Erythroblast (primary cell): ENCODE measurements at regions not wholly inside any gene's neighbourhood (a gene's known extent, or its start where the extent isn't known, plus 50 kb on each side); places are given as distances from the start of the nearest gene placed in this dataset.

Experiments
- DNase-seq, 2 experiments: peaks; one replicate each; lab custom pipeline; 2025; lab: John Stamatoyannopoulos, UW
- GATA1 ChIP-seq: IDR thresholded peaks from 2 replicates; pipeline ENCODE4 v1.6.1; 2011; ENCODE audit warnings: low read depth, mild to moderate bottlenecking, control low read depth, low read length, moderate library complexity
- POLR2A ChIP-seq: IDR thresholded peaks from 2 replicates; pipeline ENCODE4 v1.6.1; 2011; ENCODE audit warnings: mild to moderate bottlenecking, low read length

DNA sequence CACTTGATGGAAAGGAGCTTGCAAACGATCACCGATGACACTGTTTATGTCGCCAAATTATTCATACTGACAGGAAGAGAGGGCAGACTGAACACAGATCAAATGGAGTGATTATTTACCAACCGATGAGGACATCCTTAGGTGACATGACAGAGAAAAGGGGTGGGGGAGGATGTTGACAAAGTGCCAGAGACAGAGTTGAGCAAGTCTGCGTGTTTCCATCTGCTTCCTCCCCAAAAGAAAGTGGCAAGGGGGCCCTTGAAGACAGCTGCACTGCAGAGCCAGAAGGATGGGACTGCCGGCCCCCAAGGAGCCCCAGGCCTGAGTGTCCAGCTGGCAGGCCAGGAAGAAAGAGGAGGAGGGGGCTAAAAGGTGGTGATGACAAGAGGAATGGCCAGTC, 191.0 kb upstream of the RPL38 start:
- TF ChIP-seq GATA1 (no peak), POLR2A (no peak)
- DNase-seq, result no peak

GRCh38 chr17:74015316-74015715, 188.2 kb upstream of the RPL38 start:
- no peak for DNase-seq

DNA sequence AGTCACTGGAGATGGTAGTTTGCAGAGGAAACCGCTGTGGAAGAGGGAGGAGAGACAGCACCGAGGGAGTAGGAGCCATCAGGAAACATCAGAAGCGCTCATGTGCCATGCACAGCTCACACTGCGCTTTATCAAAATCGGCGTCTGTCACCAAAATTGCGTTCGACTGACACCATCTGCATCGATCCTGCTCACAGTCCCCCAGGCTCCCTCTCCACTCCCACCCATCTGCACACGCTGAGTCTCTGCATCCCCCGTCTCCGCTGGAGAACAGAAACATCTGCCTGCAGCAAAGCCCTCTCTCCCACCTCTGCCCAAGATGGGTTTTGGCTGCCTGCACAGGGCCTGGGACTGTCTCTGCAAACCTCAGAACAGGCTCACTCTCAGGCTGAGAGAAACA, 187.5 kb upstream of the RPL38 start:
- TF ChIP-seq POLR2A (no peak), GATA1 (no peak)
- no peak for DNase-seq

More at GRCh38 chr17:74015316-74015715, 188.2 kb upstream of the RPL38 start:
- TF ChIP-seq POLR2A, result no peak
- no peak for TF ChIP-seq GATA1

DNA sequence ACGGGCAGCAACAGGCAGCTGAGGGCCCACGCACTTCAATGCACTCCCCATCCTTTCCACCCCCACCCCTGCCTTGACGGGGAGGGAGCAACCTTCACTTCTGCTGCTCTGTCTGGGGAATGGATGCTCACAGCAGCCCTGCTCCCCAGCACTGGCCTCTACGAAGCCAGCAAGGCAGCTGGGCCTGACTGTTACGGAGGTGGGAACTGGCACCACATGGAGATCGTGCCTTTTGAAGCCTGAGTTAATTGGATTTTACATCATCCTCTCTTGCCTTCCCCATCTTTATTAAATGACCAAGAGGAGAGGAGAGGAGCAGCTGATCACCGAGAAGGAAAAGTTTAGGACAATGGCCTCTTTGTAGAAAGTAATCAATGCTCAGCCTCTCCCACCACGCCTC, 187.0 kb upstream of the RPL38 start:
- no peak for DNase-seq
- no peak for TF ChIP-seq POLR2A
- no peak for TF ChIP-seq GATA1

- DNase-seq, result no peak
- TF ChIP-seq POLR2A, result no peak
- no peak for TF ChIP-seq GATA1
These were observed 186.0 kb upstream of the RPL38 start for GRCh38 chr17:74017466-74017865.

DNA sequence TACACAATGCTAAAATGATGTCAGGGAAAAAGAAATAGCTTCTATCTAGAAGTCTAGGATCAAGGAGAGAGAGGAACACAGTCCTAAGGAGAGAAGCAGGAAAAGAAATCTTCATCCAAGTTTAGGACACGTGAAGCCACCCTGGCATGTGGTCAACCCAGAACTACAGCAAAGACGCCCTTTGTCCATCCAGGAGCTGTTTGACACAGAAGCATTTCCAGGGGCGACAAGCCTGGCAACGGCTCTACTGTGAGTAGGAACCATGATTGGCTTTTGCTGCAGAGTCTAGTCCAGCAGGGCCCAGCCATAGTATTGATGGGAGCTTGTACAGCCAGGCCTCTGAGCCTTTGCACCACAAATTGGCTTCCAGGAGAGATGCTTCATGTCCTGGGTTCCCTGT, 185.4 kb upstream of the RPL38 start:
- DNase-seq, result no peak
- no peak for TF ChIP-seq GATA1
- no peak for TF ChIP-seq POLR2A

DNA sequence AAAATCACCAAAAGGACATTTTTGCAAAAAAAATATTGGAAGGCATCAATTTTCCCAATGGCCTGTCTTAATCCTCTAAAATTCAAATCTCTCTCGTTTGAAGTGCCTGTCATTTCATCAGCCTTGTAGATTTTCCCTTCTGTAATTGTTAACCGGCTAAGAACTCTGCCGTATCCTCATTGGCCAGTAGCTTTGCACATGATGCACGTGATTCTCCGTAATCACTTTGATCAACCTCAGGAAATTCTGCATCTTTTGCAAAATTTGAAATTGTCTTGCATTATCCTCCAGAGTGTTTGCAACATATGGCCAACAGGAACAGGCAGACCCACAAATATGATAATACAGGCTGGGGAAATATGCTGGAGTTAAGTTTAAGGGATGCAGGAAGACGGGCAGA, 184.2 kb upstream of the RPL38 start:
- no peak for DNase-seq
- TF ChIP-seq POLR2A (no peak), GATA1 (no peak)

DNA sequence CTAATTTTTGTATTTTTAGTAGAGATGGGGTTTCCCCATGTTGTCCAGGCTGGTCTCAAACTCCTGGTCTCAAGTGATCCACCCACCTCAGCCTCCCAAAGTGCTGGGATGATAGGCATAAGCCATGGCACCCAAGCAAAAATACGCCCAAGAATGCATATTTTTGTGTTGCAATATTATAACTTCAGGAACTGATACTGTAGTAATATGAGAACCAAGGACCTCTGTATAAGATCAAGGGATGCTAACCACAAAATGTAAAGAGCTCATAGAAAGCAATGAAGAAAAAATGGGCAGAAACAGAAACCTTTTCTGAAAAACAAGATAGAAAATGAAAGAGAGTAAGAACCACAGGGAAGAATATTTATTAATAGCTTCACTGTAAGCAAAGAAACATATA, 183.6 kb upstream of the RPL38 start:
- TF ChIP-seq POLR2A (no peak), GATA1 (no peak)
- no peak for DNase-seq

DNA sequence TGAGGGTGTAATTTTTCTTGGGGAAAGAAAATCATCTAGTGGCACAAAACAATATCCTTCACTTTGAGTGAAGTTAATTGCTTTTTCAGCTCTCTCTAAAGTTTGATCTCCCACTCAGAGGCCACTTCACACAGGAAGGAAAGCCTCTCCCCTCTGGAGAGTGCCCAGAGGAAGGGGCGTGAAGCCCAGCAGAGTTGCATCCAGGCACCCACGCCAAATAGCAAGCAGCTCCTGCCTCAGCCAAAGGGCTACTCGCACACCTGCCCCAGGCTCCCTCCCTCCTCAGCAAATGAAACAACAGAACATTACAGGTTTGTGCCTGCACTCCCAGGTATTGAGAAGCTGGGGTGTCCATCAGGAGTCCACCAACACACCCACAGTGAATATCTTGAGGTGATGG, 183.0 kb upstream of the RPL38 start:
- TF ChIP-seq POLR2A (no peak), GATA1 (no peak)
- DNase-seq, result no peak

GRCh38 chr17:74024871-74025531, 178.5 kb upstream of the RPL38 start:
- DNase-seq, result peak; percentile 13 to 21

DNA sequence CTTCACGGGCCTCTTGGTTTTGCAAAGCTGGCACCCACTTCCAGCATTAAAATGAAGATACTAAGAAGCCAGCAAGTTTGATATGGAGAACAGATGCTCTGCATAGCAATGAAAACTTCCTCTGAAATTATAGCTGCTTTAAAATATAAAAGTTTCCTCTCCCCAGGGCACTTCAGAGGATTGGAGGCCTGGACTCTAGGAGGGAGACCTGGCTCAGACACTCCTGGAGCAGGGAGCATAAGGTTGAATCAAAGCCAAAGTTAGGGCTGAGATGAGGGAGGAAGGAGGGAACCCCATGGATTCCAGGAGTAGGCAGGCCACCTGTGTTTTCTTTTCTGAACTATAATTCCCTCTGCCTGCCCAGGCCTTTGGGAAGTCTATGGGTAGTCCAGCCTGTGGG, 176.0 kb upstream of the RPL38 start:
- no peak for TF ChIP-seq POLR2A
- TF ChIP-seq GATA1, result no peak
- no peak for DNase-seq

More at GRCh38 chr17:74024871-74025531, 178.5 kb upstream of the RPL38 start:
- TF ChIP-seq POLR2A, result no peak
- TF ChIP-seq GATA1, result no peak

DNA sequence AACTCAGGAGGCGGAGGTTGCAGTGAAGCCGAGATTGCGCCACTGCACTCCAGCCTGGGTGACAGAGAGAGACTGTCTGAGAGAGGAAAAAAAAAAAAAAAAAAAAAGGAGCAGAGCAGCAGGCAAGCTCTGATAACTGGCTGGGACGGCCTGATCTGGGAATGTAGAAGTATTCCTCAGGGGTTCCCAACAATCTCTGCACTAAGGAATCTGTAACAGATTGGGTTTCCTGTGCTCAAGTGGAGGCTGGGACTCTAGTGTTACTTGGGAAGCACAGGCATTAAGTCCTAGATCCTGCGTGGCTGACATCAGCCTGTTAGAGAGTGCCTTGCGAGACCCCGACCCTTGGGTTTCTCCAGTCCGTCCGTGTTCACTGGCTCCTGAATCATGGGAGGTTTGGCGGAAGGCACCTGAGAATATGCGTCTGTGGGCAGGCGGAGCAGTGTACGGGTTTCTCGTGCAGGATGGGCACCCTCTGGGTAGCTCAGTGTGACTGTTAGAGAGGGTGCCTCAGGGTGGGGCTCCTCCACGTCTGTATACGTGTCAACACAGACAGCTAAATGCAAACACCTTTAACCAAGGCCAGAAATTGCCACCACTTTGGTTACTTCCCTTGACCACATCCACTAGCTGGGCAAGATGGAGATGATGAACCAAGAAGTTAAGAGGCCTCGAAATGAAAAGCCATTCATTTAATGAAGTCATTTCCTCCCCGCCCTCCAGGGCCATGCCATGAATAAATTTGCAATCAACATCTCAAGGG, 174.9 kb upstream of the RPL38 start:
- no peak for DNase-seq
- TF ChIP-seq POLR2A (no peak), GATA1 (no peak)

DNA sequence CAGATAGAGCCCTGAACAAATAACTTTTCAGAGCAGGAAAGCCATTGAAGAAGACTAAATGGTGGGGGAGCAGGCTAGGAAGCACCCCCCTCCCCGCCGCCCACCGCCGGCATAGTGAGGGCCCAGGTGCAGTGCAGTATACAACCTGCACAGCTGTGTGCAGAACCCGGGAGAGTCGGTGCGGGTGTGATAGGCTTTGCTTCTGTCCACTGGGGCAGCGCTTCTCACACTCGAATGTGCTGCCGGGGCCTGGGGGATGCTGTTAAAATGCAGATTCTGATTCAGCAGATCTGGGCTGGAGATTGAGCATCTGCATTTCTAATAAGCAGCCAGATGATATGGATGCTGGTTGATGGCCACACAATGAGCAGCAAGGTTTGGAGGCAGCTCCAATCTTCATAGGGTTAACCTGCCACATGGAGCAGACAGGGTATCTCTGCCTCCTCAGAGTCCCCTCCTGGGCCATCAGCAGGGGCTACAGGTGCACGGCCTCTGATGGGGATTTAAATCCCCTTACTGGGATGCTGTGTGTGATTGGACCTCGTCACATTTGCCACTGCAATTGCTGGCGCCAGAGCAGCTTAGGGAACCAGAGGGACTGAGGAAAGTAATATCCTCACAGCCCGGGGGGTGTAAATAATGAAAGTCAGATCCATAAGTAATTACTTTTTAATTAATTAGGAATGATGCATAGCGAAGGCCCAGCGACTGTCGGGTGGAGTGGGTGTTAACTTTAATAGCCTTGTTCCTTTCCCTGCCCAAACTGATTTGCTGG, 172.0 kb upstream of the RPL38 start:
- TF ChIP-seq POLR2A (no peak), GATA1 (no peak)

DNA sequence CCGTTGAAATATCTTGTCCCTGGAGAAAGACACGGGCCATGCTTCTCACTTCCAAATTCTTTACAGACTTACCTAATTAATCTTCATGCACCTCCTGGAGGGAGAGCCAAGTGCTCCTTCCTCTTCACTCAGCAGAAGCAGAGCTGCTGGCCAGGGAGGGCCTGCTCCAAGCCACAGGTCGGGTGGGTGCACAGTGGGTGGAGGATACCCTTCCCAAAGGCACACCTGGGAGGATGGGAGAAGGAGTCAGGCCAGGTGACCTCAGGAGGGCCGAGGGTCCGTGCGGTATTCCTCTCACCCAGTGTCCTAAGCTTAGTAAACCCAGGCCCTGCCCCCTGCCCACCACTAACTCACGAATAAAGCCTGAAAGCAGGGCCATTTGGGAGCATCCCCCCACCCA, 171.3 kb upstream of the RPL38 start:
- DNase-seq, result no peak
- no peak for TF ChIP-seq GATA1
- TF ChIP-seq POLR2A, result no peak

More for the DNA sequence above, 172.0 kb upstream of the RPL38 start:
- DNase-seq, result no peak

GRCh38 chr17:74037320-74037719, 166.2 kb upstream of the RPL38 start:
- no peak for TF ChIP-seq GATA1
- no peak for TF ChIP-seq POLR2A
- peak; percentile 36 to 43 for DNase-seq
